CD4-positive, alpha-beta T cell (primary cell): ENCODE measurements at regions not wholly inside any gene's neighbourhood (a gene's known extent, or its start where the extent isn't known, plus 50 kb on each side); places are given as distances from the start of the nearest gene placed in this dataset.

Experiments used
- ATAC-seq: fragments of 200-7000 bp; cut with Tn5 transposase; one replicate; pipeline ENCODE4 v1.10.0; 2022; ENCODE audit warnings: mild to moderate bottlenecking; ENCODE audit not compliant: poor library complexity
- CTCF ChIA-PET: fragments of 350-600 bp; sonication (Branson Sonifier 250); formaldehyde crosslinking; loops from one replicate; lab custom pipeline; 2021; ENCODE audit warnings: antibody characterized with exemption, inconsistent platforms; lab: Charles Lee
- POLR2A ChIA-PET: fragments of 350-600 bp; sonication (Branson Sonifier 250); formaldehyde crosslinking; loops from one replicate; lab custom pipeline; 2021; ENCODE audit warnings: antibody characterized with exemption, inconsistent platforms; lab: Charles Lee
- DNase-seq, 14 experiments: peaks; one replicate each; pipeline ENCODE4 v3.0.0-alpha.2; 2013 to 2020; ENCODE audit warnings: mixed read lengths in 2 of 14
- H3K27ac ChIP-seq, 2 donors: one replicate each; pipeline versions ENCODE4 v1.5.1 to v1.7.0; 2013; ENCODE audit warnings: low read length in 2 of 2, low read depth in 1 of 2, mild to moderate bottlenecking in 1 of 2
- H3K27me3 ChIP-seq, 2 experiments: 1 replicate in 1 of 2; 2 replicates in 1 of 2; pipeline versions ENCODE4 v1.6.1 to v1.7.0; 2013; ENCODE audit warnings: low read length in 2 of 2, control low read depth in 1 of 2, mild to moderate bottlenecking in 1 of 2, moderate library complexity in 1 of 2; ENCODE audit not compliant: insufficient read depth in 2 of 2, control insufficient read depth in 1 of 2
- H3K36me3 ChIP-seq: one replicate; pipeline ENCODE4 v1.6.1; 2013; ENCODE audit warnings: low read length, control low read depth; ENCODE audit not compliant: insufficient read depth
- H3K4me1 ChIP-seq: one replicate; pipeline ENCODE4 v1.6.1; 2013; ENCODE audit warnings: low read length, control low read depth; ENCODE audit not compliant: insufficient read depth
- H3K4me3 ChIP-seq: one replicate; pipeline ENCODE4 v1.5.1; 2013; ENCODE audit warnings: mild to moderate bottlenecking, low read length, moderate library complexity
- H3K9me3 ChIP-seq, 2 experiments: 1 replicate in 1 of 2; 2 replicates in 1 of 2; pipeline versions ENCODE4 v1.6.1 to v1.7.0; 2013; ENCODE audit warnings: low read length in 2 of 2, mild to moderate bottlenecking in 2 of 2, control low read depth in 1 of 2, moderate library complexity in 1 of 2; ENCODE audit not compliant: control insufficient read depth in 1 of 2, insufficient read depth in 1 of 2
- H3K27ac Mint-ChIP-seq: one replicate; pipeline ENCODE4 v1.8.0; 2020; ENCODE audit warnings: mixed read lengths
- H3K27me3 Mint-ChIP-seq: one replicate; pipeline ENCODE4 v1.8.0; 2021; ENCODE audit warnings: mixed read lengths
- H3K36me3 Mint-ChIP-seq: one replicate; pipeline ENCODE4 v1.8.0; 2021; ENCODE audit warnings: low read depth, mixed read lengths
- H3K4me1 Mint-ChIP-seq: one replicate; pipeline ENCODE4 v1.8.0; 2021; ENCODE audit warnings: low read depth, mixed read lengths
- H3K4me3 Mint-ChIP-seq: one replicate; pipeline ENCODE4 v1.8.0; 2020; ENCODE audit warnings: mild to moderate bottlenecking, mixed read lengths
- H3K9me3 Mint-ChIP-seq: one replicate; pipeline ENCODE4 v1.8.0; 2020; ENCODE audit warnings: mixed read lengths
- CTCF ChIP-seq: fragments of 200-600 bp; IDR thresholded peaks from one replicate; pipeline ENCODE4 v1.8.0; 2022; ENCODE audit warnings: antibody characterized with exemption, mild to moderate bottlenecking
- intact Hi-C, 2 experiments: fragments of 100-400 bp; cut with DNase I in 1 of 2; cut with micrococcal nuclease in 1 of 2; formaldehyde crosslinking; loops; one replicate each; pipeline versions ENCODE4 v1.15.1 to v1.9.0; 2023 to 2025; cut with DNase I, micrococcal nuclease

DNA sequence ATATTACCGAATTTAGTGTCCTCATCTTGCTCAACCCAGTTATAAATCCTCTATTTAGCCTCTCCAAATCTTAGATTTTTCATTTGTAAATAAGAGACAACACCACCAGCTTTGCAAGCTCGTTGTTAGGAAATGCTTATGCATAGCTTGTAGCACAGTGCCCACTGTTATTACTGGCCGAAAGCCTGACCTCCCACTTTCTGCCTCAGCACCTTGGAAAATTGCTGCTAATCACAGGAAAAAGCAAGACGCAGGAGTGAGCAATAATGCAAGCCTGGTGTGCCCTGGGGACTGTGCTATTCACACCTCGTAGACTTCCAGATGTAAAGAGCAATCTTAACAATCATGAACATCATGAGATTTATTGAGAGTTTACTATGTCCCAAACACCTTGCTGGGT lies 124.2 kb upstream of the ARL4C start:
- intact Hi-C loops, result no loop called here
- no peak for ATAC-seq
- H3K27ac Mint-ChIP-seq, result no peak overlapping the region

DNA sequence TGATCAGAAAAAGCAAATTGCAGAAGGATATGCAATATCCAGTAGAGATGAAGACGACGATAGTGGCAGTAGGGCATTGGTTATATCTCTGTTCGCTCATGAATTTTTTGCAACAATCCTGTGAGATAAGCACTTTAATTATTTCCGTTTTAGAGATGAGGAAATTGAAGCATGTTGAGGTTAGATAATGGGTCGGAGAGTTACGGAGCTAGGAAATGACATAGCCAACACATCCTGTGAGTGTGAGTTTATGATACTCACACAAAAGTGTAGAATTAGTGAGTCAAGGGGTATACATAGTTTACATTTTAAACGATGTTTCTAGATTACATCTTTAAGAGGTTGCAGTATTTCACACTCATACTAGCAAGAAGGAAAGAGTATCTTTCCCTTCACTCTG lies 123.1 kb upstream of the ARL4C start:
- Mint-ChIP-seq H3K36me3 (no peaks in the 10 kb centered on the region), H3K9me3 (no peaks in the 10 kb centered on the region), H3K27ac (no peak overlapping the region), H3K4me1 (peaks cover 11% of the 10 kb centered on the region), H3K4me3 (no peak overlapping the region), H3K27me3 (peaks cover 4% of the 10 kb centered on the region)
- Histone ChIP-seq H3K27ac (no peak overlapping the region), H3K27me3 (no peaks in the 10 kb centered on the region), H3K4me3 (no peak overlapping the region), H3K9me3 (no peaks in the 10 kb centered on the region), H3K36me3 (no peaks in the 10 kb centered on the region), H3K4me1 (no peaks in the 10 kb centered on the region)
- no peak for TF ChIP-seq CTCF
- no peak for DNase-seq
- intact Hi-C loops, result no loop called here
- POLR2A ChIA-PET, result no interaction called here
- no peak for ATAC-seq
- CTCF ChIA-PET, result no interaction called here

More for the DNA sequence above, 124.2 kb upstream of the ARL4C start:
- H3K27ac ChIP-seq, result no peak overlapping the region
- TF ChIP-seq CTCF, result no peak
- no peaks in the 10 kb centered on the region for H3K27me3 ChIP-seq
- Mint-ChIP-seq H3K36me3 (no peaks in the 10 kb centered on the region), H3K4me1 (peaks cover 11% of the 10 kb centered on the region), H3K9me3 (no peaks in the 10 kb centered on the region), H3K27me3 (peaks cover 4% of the 10 kb centered on the region), H3K4me3 (no peak overlapping the region)
- no peaks in the 10 kb centered on the region for H3K4me1 ChIP-seq
- no peak overlapping the region for H3K4me3 ChIP-seq
- ChIA-PET POLR2A (no interaction called here), CTCF (no interaction called here)
- no peaks in the 10 kb centered on the region for H3K36me3 ChIP-seq
- no peak for DNase-seq
- H3K9me3 ChIP-seq, result no peaks in the 10 kb centered on the region

GRCh38 chr2:234615643-234616356 lies 118.9 kb upstream of the ARL4C start:
- POLR2A ChIA-PET, result no interaction called here
- Histone ChIP-seq H3K27ac (no peak overlapping the region), H3K9me3 (no peaks in the 10 kb centered on the region), H3K36me3 (no peaks in the 10 kb centered on the region), H3K27me3 (no peaks in the 10 kb centered on the region), H3K4me3 (no peak overlapping the region), H3K4me1 (no peaks in the 10 kb centered on the region)
- no peak for ATAC-seq
- DNase-seq, result no peak
- peaks cover 11% of the 10 kb centered on the region for H3K4me1 Mint-ChIP-seq
- intact Hi-C loops, result no loop called here
- CTCF ChIA-PET, result no interaction called here
- H3K36me3 Mint-ChIP-seq, result no peaks in the 10 kb centered on the region
- peaks cover 11% of the 10 kb centered on the region for H3K27me3 Mint-ChIP-seq
- H3K27ac Mint-ChIP-seq, result no peak overlapping the region
- no peak overlapping the region for H3K4me3 Mint-ChIP-seq
- no peak for TF ChIP-seq CTCF
- peaks cover 3% of the 10 kb centered on the region for H3K9me3 Mint-ChIP-seq
